ENCODE measurements at regions not wholly inside any gene's neighbourhood (a gene's known extent, or its start where the extent isn't known, plus 50 kb on each side); places are given as distances from the start of the nearest gene placed in this dataset.

- no peaks in the 10 kb centered on the region for H3K4me1 ChIP-seq (ENCODE audit: insufficient read depth, low read length)
- H2AFZ ChIP-seq (ENCODE audit: low read length) = no peak overlapping the region
- no peaks in the 10 kb centered on the region for H3K36me3 ChIP-seq (replicated peaks in 1 of 2; ENCODE audit: control insufficient read depth in 1 of 2, insufficient read depth in 2 of 2, low read length in 2 of 2)
- WGBS (ENCODE audit: low lambda C conversion rate) = 0% methylated on average over 1 of the region's 1 CpG
- H4K20me1 ChIP-seq (ENCODE audit: insufficient read depth, low read length) = no peaks in the 10 kb centered on the region
- ATAC-seq = no peak
- no peak for FAIRE-seq
- H3K4me3 ChIP-seq (replicated peaks in 1 of 3; ENCODE audit: insufficient read depth in 1 of 3, low read depth in 2 of 3, low read length in 3 of 3) = no peak overlapping the region
- no peak overlapping the region for H3K9ac ChIP-seq (ENCODE audit: insufficient read depth, low read depth, low read length)
- no peak overlapping the region for H3K27ac ChIP-seq (ENCODE audit: extremely low read length, insufficient read depth, low read length)
- H3K79me2 ChIP-seq (ENCODE audit: insufficient read depth, low read length) = no peaks in the 10 kb centered on the region
- H3K4me2 ChIP-seq (ENCODE audit: low read depth, low read length) = no peak overlapping the region
- no peaks in the 10 kb centered on the region for H3K27me3 ChIP-seq (ENCODE audit: control insufficient read depth in 1 of 2, insufficient read depth in 2 of 2, low read length in 2 of 2)
- no peaks in the 10 kb centered on the region for H3K9me3 ChIP-seq (ENCODE audit: low read length)
- no peak for TF ChIP-seq ZC3H4 (CRISPR knock-in tag; IDR thresholded peaks at IDR 0.05; ENCODE audit: borderline replicate concordance)
- no peak for TF ChIP-seq NAIF1 (CRISPR knock-in tag; IDR thresholded peaks at IDR 0.05; ENCODE audit: borderline replicate concordance)
- no peak for TF ChIP-seq MXD4 (CRISPR knock-in tag; IDR thresholded peaks at IDR 0.05)
- TF ChIP-seq HNRNPLL (IDR thresholded peaks at IDR 0.05; ENCODE audit: low read depth, low read length, poor library complexity, severe bottlenecking) = no peak
- no peak for TF ChIP-seq GATA4 (IDR thresholded peaks at IDR 0.05; ENCODE audit: borderline replicate concordance, low read depth)
- TF ChIP-seq NPAS2 (CRISPR knock-in tag; IDR thresholded peaks at IDR 0.05; ENCODE audit: borderline replicate concordance) = no peak
- no peak for TF ChIP-seq CREB3 (CRISPR knock-in tag; IDR thresholded peaks at IDR 0.05)
- no peak for TF ChIP-seq ZNF737 (CRISPR knock-in tag; IDR thresholded peaks at IDR 0.05; ENCODE audit: borderline replicate concordance)
- no peak for TF ChIP-seq KDM5A (IDR thresholded peaks at IDR 0.05; ENCODE audit: borderline replicate concordance, low read length)
- TF ChIP-seq FOSL2 (CRISPR knock-in tag; IDR thresholded peaks at IDR 0.05) = no peak
- TF ChIP-seq ZBTB7B (CRISPR knock-in tag; IDR thresholded peaks at IDR 0.05) = no peak
- TF ChIP-seq, protein P1, sequence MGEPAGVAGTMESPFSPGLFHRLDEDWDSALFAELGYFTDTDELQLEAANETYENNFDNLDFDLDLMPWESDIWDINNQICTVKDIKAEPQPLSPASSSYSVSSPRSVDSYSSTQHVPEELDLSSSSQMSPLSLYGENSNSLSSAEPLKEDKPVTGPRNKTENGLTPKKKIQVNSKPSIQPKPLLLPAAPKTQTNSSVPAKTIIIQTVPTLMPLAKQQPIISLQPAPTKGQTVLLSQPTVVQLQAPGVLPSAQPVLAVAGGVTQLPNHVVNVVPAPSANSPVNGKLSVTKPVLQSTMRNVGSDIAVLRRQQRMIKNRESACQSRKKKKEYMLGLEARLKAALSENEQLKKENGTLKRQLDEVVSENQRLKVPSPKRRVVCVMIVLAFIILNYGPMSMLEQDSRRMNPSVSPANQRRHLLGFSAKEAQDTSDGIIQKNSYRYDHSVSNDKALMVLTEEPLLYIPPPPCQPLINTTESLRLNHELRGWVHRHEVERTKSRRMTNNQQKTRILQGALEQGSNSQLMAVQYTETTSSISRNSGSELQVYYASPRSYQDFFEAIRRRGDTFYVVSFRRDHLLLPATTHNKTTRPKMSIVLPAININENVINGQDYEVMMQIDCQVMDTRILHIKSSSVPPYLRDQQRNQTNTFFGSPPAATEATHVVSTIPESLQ (CRISPR knock-in tag; conservative IDR thresholded peaks at IDR 0.05) = no peak
- TF ChIP-seq PRPF4 (IDR thresholded peaks at IDR 0.05; ENCODE audit: low read depth, low read length, poor library complexity, severe bottlenecking) = no peak
- TF ChIP-seq U2AF2 (IDR thresholded peaks at IDR 0.05; ENCODE audit: low read depth, low read length) = no peak
- no peak for TF ChIP-seq BATF2 (CRISPR knock-in tag; IDR thresholded peaks at IDR 0.05)
- TF ChIP-seq ZBTB3 (CRISPR knock-in tag; IDR thresholded peaks at IDR 0.05; ENCODE audit: borderline replicate concordance, low read depth) = no peak
- in situ Hi-C loops (cut with HindIII; ENCODE audit: extremely low pct_ligation_motif_present, low pct_unique_long_range_greater_than_20kb) (no loop called here), intact Hi-C loops (cut with micrococcal nuclease; ENCODE audit: unreplicated experiment) (no loop called here)
- ChIA-PET POLR2A (no interaction called here), CTCF (ENCODE audit: low intra/inter-chr PET ratio, low total read pairs) (no interaction called here)
- no peak for DNase-seq (ENCODE audit: low spot score)
- no TSS peak for BruUV-seq (replicated peaks)
Measured at GRCh38 chr1:242710847-242711246, 186.3 kb upstream of the PLD5 start.
